AG04450 (cell line): ENCODE measurements at regions not wholly inside any gene's neighbourhood (a gene's known extent, or its start where the extent isn't known, plus 50 kb on each side); places are given as distances from the start of the nearest gene placed in this dataset.

Experiments
- CTCF ChIA-PET: fragments of 300-600, 350-600 bp; formaldehyde crosslinking; extraction: SDS; loops from one replicate; lab custom pipeline; 2022; ENCODE audit warnings: antibody characterized with exemption, inconsistent platforms; lab: Charles Lee
- POLR2A ChIA-PET: fragments of 350-600 bp; formaldehyde crosslinking; extraction: SDS; loops from one replicate; lab custom pipeline; 2021; ENCODE audit warnings: antibody characterized with exemption, inconsistent platforms; lab: Yijun Ruan, JAX
- DNase-seq: peaks from one replicate; pipeline ENCODE4 v3.0.0-alpha.2; 2011; ENCODE audit warnings: low read depth, low spot score
- H3K27ac ChIP-seq: one replicate; pipeline ENCODE4 v1.5.1; 2012; ENCODE audit warnings: low read depth, low read length, control low read depth
- H3K27me3 ChIP-seq: one replicate; pipeline ENCODE4 v1.6.0; 2012; ENCODE audit warnings: low read length; ENCODE audit not compliant: control insufficient read depth, insufficient read depth
- H3K4me3 ChIP-seq: 2 replicates; pipeline ENCODE4 v1.5.1; 2011; ENCODE audit warnings: mild to moderate bottlenecking, low read depth, low read length, control low read depth
- H3K9me3 ChIP-seq: 2 replicates; pipeline ENCODE4 v1.5.1; 2012; ENCODE audit warnings: low read length; ENCODE audit not compliant: control insufficient read depth, insufficient read depth
- CTCF ChIP-seq: IDR thresholded peaks from 2 replicates; pipeline ENCODE4 v1.5.1; 2011; ENCODE audit warnings: low read depth, low read length, control low read depth, inconsistent platforms

- Histone ChIP-seq H3K27me3 (no peaks in the 10 kb centered on the region), H3K27ac (no peak overlapping the region), H3K4me3 (no peak overlapping the region), H3K9me3 (peaks cover 2% of the 10 kb centered on the region; the same call in 1 of the 2 replicates)
- TF ChIP-seq CTCF, result no peak
- ChIA-PET CTCF (no interaction called here), POLR2A (no interaction called here)
- DNase-seq, result no peak
Measured at GRCh38 chr3:103170651-103171050, 735.8 kb downstream of the ZPLD1 start.

- H3K4me3 ChIP-seq, result no peak overlapping the region
- H3K9me3 ChIP-seq, result no peaks in the 10 kb centered on the region
- no peaks in the 10 kb centered on the region for H3K27me3 ChIP-seq
- no peak overlapping the region for H3K27ac ChIP-seq
- TF ChIP-seq CTCF, result no peak
- no peak for DNase-seq
- CTCF ChIA-PET, result no interaction called here
- POLR2A ChIA-PET, result no interaction called here
Measured at GRCh38 chr3:103173940-103174339, 739.1 kb downstream of the ZPLD1 start.

- POLR2A ChIA-PET, result no interaction called here
- Histone ChIP-seq H3K27me3 (no peaks in the 10 kb centered on the region), H3K27ac (no peak overlapping the region), H3K4me3 (no peak overlapping the region), H3K9me3 (no peaks in the 10 kb centered on the region)
- DNase-seq, result no peak
- CTCF ChIA-PET, result no interaction called here
- TF ChIP-seq CTCF, result no peak
Measured at GRCh38 chr3:103181160-103181559, 746.3 kb downstream of the ZPLD1 start.

- TF ChIP-seq CTCF, result no peak
- ChIA-PET POLR2A (no interaction called here), CTCF (no interaction called here)
- Histone ChIP-seq H3K27ac (no peak overlapping the region), H3K9me3 (no peaks in the 10 kb centered on the region; the same call in 1 of the 2 replicates), H3K4me3 (no peak overlapping the region), H3K27me3 (no peaks in the 10 kb centered on the region)
- DNase-seq, result no peak
Measured at GRCh38 chr3:103184772-103185171, 750.0 kb downstream of the ZPLD1 start.

GRCh38 chr3:103189941-103190340 lies 755.1 kb downstream of the ZPLD1 start:
- ChIA-PET POLR2A (no interaction called here), CTCF (no interaction called here)
- TF ChIP-seq CTCF, result no peak
- Histone ChIP-seq H3K27ac (no peak overlapping the region), H3K27me3 (no peaks in the 10 kb centered on the region), H3K4me3 (no peak overlapping the region), H3K9me3 (no peaks in the 10 kb centered on the region; the same call in 1 of the 2 replicates)
- DNase-seq, result no peak
